Body of pancreas (tissue), 4 donors: ENCODE measurements at regions not wholly inside any gene's neighbourhood (a gene's known extent, or its start where the extent isn't known, plus 50 kb on each side); places are given as distances from the start of the nearest gene placed in this dataset.
"Not testable (repeated sequence)": the region's sequence is repeated elsewhere in the genome, so short reads cannot be mapped to it uniquely, and the experiment has no call there.

Experiments used
- ATAC-seq: fragments of 150-250 bp; one replicate; pipeline ENCODE4 v1.9.1; 2016
- DNase-seq, 4 donors: peaks; one replicate each; pipeline ENCODE4 v3.0.0-alpha.2; 2019
- H3K27ac ChIP-seq, 4 donors: fragments of 200-600 bp; sonication (generic); 1 replicate in 3 of 4; 2 replicates in 1 of 4; pipeline versions ENCODE4 v1.5.1 to v1.6.1; 2016 to 2019; ENCODE audit warnings: mild to moderate bottlenecking in 1 of 4, mixed read lengths in 1 of 4, moderate library complexity in 1 of 4
- H3K27me3 ChIP-seq, 2 donors: fragments of 200-600 bp; sonication (generic); one replicate each; pipeline ENCODE4 v1.6.0; 2016; ENCODE audit warnings: mild to moderate bottlenecking in 1 of 2
- H3K36me3 ChIP-seq, 2 donors: fragments of 200-600 bp; sonication (generic); replicated peaks in 1 of 2; 2 replicates each; pipeline ENCODE4 v1.5.1; 2016; ENCODE audit warnings: low read depth in 2 of 2; ENCODE audit not compliant: insufficient read depth in 1 of 2
- H3K4me1 ChIP-seq: fragments of 200-600 bp; sonication (generic); one replicate; pipeline ENCODE4 v1.6.0; 2016
- H3K4me3 ChIP-seq, 2 donors: fragments of 200-600 bp; sonication (generic); 1 replicate in 1 of 2; 2 replicates in 1 of 2; pipeline ENCODE4 v1.5.1; 2016 to 2019
- H3K9me3 ChIP-seq, 3 donors: fragments of 200-600 bp; sonication (generic); 1 replicate in 2 of 3; 2 replicates in 1 of 3; pipeline ENCODE4 v1.5.1; 2016
- CTCF ChIP-seq, 7 experiments: fragments of 450-650 bp in 4 of 7; fragments of 200-600 bp in 3 of 7; sonication (generic) in 3 of 7; IDR thresholded peaks; one replicate each; pipeline ENCODE4 v1.5.1; 2016 to 2019; ENCODE audit warnings: antibody characterized with exemption in 7 of 7
- POLR2A ChIP-seq, 3 donors: fragments of 450-650 bp; IDR thresholded peaks; one replicate each; pipeline ENCODE4 v1.6.1; 2016; ENCODE audit warnings: antibody characterized with exemption in 3 of 3, mild to moderate bottlenecking in 2 of 3
- WGBS, 2 donors: methylation state at CpG; one replicate each; pipeline ENCODE4 v1.1.5; 2017; 5-methylcytosine and 5-hydroxymethylcytosine counted together
- intact Hi-C: fragments of 100-400 bp; cut with DNase I; formaldehyde crosslinking; loops from one replicate; pipeline ENCODE4 v1.15.1; 2023

DNA sequence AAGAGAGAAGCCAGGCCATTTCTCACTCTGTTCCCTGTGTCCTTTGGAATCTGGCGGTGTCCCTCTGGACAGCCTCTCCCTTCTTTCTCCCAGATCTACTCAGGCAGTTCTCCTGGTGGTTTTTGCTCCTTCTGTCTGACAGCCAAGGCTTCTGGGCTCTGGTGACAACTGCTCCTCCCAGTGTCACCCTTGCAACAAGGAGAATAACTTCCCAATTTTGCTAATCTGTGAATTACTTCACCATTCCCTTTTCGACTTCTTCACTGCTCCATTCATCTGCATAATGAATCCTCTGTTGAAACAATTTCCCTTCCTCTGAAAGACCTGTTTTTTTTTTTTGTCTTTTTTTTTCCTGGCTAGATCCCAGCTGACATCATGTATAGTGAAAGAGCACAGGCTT lies 56.3 kb upstream of the PDE3B start:
- no peak overlapping the region for H3K27ac ChIP-seq
- H3K9me3 ChIP-seq: no peaks in the 10 kb centered on the region
- DNase-seq: no peak
- no peak overlapping the region for H3K4me3 ChIP-seq
- TF ChIP-seq POLR2A (IDR thresholded peaks at IDR 0.05) (no peak), CTCF (IDR thresholded peaks at IDR 0.05) (no peak)
- H3K27me3 ChIP-seq: no peaks in the 10 kb centered on the region
- WGBS, 2 donors: 70 to 76% methylated on average over 2 of the region's 2 CpGs
- no peak for ATAC-seq
- H3K36me3 ChIP-seq: no peaks in the 10 kb centered on the region
- intact Hi-C loops: no loop called here
- peaks cover 24% of the 10 kb centered on the region for H3K4me1 ChIP-seq

DNA sequence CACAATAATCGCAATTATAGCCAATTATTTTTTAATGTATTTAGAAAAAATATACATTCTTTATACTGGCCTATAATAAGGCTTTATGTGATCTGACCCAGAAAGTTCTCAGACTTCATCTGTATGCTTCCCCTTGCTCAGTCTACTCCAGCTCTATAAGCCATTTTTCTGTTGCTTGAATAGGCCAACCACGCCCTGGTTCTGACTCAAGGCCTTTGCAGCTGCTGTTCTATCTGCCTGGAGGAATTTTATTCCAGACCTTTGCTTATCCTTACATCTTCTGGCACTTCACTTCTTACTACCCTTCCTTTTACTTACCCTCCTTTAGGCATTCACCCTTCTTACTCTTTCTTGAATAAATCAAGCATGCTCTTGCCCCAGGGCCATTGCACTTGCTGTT lies 54.9 kb upstream of the PDE3B start:
- intact Hi-C loops: no loop called here
- Histone ChIP-seq H3K4me1 (peaks cover 14% of the 10 kb centered on the region), H3K27me3 (no peaks in the 10 kb centered on the region), H3K36me3 (no peaks in the 10 kb centered on the region), H3K4me3 (no peak overlapping the region), H3K9me3 (no peaks in the 10 kb centered on the region), H3K27ac (no peak overlapping the region)
- 96 to 97% methylated on average over 2 of the region's 2 CpGs for WGBS, 2 donors
- TF ChIP-seq CTCF (IDR thresholded peaks at IDR 0.05): no peak
- TF ChIP-seq POLR2A (IDR thresholded peaks at IDR 0.05): no peak
- no peak for DNase-seq
- no peak for ATAC-seq

GRCh38 chr11:14589421-14589820 lies 54.2 kb upstream of the PDE3B start:
- Histone ChIP-seq H3K9me3 (no peaks in the 10 kb centered on the region), H3K4me1 (peaks cover 6% of the 10 kb centered on the region), H3K27ac (no peak overlapping the region), H3K4me3 (no peak overlapping the region), H3K36me3 (no peaks in the 10 kb centered on the region), H3K27me3 (no peaks in the 10 kb centered on the region)
- intact Hi-C loops: no loop called here
- DNase-seq (no peak), ATAC-seq (no peak)
- 98 to 100% methylated on average over 2 of the region's 2 CpGs for WGBS, 2 donors
- TF ChIP-seq CTCF (IDR thresholded peaks at IDR 0.05) (no peak), POLR2A (IDR thresholded peaks at IDR 0.05) (no peak)

- not testable (repeated sequence) for H3K36me3 ChIP-seq
These were observed 52.6 kb upstream of the PDE3B start for GRCh38 chr11:14591046-14591445.

GRCh38 chr11:14593671-14594070 lies 49.9 kb upstream of the PDE3B start:
- Histone ChIP-seq H3K4me3 (no peak overlapping the region), H3K9me3 (no peaks in the 10 kb centered on the region), H3K27ac (no peak overlapping the region), H3K36me3 (no peaks in the 10 kb centered on the region), H3K27me3 (no peaks in the 10 kb centered on the region), H3K4me1 (no peaks in the 10 kb centered on the region)
- WGBS, 2 donors: 94 to 95% methylated on average over 2 of the region's 2 CpGs
- DNase-seq: no peak
- TF ChIP-seq CTCF (IDR thresholded peaks at IDR 0.05): no peak
- TF ChIP-seq POLR2A (IDR thresholded peaks at IDR 0.05): no peak
- intact Hi-C loops: no loop called here
- ATAC-seq: no peak

More at GRCh38 chr11:14591046-14591445, 52.6 kb upstream of the PDE3B start:
- WGBS, 2 donors: 95 to 97% methylated on average over 4 to 16 of the region's 19 CpGs
- H3K4me3 ChIP-seq, H3K27me3 ChIP-seq, H3K27ac ChIP-seq, DNase-seq, ATAC-seq, H3K4me1 ChIP-seq, H3K9me3 ChIP-seq, intact Hi-C loops: not testable (repeated sequence)
